Neuronal stem cell (in vitro differentiated cells): ENCODE measurements at regions not wholly inside any gene's neighbourhood (a gene's known extent, or its start where the extent isn't known, plus 50 kb on each side); places are given as distances from the start of the nearest gene placed in this dataset.
A peak's percentile ranks its signal among the peaks of the same experiment; 100 is the strongest.

Experiments used
- DNase-seq: peaks from one replicate; pipeline ENCODE4 v3.0.0-alpha.2; 2013; ENCODE audit warnings: low spot score
- H2AFZ ChIP-seq: one replicate; pipeline ENCODE4 v1.6.1; 2013; ENCODE audit warnings: mild to moderate bottlenecking, low read length, inconsistent platforms
- H2AK5ac ChIP-seq: 2 replicates; pipeline ENCODE4 v1.6.1; 2013; ENCODE audit warnings: low read depth, mild to moderate bottlenecking, inconsistent platforms, low read length, moderate library complexity, mixed read lengths
- H2BK120ac ChIP-seq: 2 replicates; pipeline ENCODE4 v1.6.1; 2013; ENCODE audit warnings: low read depth, mild to moderate bottlenecking, inconsistent platforms, low read length, moderate library complexity, mixed read lengths
- H2BK12ac ChIP-seq: one replicate; pipeline ENCODE4 v1.6.1; 2013; ENCODE audit warnings: low read length, inconsistent platforms
- H2BK15ac ChIP-seq: 2 replicates; pipeline ENCODE4 v1.6.1; 2013; ENCODE audit warnings: mild to moderate bottlenecking, low read length, inconsistent platforms, mixed read lengths
- H2BK5ac ChIP-seq: one replicate; pipeline ENCODE4 v1.6.1; 2013; ENCODE audit warnings: inconsistent platforms, mild to moderate bottlenecking, low read length, moderate library complexity
- H3K14ac ChIP-seq: one replicate; pipeline ENCODE4 v1.6.1; 2013; ENCODE audit warnings: low read length, inconsistent platforms
- H3K18ac ChIP-seq: 2 replicates; pipeline ENCODE4 v1.6.1; 2013; ENCODE audit warnings: low read length, inconsistent platforms
- H3K23ac ChIP-seq: 2 replicates; pipeline ENCODE4 v1.6.1; 2013; ENCODE audit warnings: low read depth, mild to moderate bottlenecking, mixed read lengths, low read length, inconsistent platforms; ENCODE audit not compliant: poor library complexity
- H3K27ac ChIP-seq: replicated peaks from 3 replicates; pipeline ENCODE4 v1.5.1; 2013; ENCODE audit warnings: low read length, inconsistent platforms
- H3K27me3 ChIP-seq, 3 experiments: 2 replicates each; pipeline ENCODE4 v1.6.1; 2013; ENCODE audit warnings: low read length in 3 of 3, mild to moderate bottlenecking in 2 of 3, inconsistent platforms in 1 of 3, low read depth in 1 of 3, mixed read lengths in 1 of 3, moderate library complexity in 1 of 3; ENCODE audit not compliant: control insufficient read depth in 3 of 3, insufficient read depth in 3 of 3
- H3K36me3 ChIP-seq, 2 donors: replicated peaks in 1 of 2; 2 replicates each; pipeline ENCODE4 v1.6.1; 2013; ENCODE audit warnings: low read length in 2 of 2; ENCODE audit not compliant: control insufficient read depth in 2 of 2, insufficient read depth in 2 of 2
- H3K4ac ChIP-seq: 2 replicates; pipeline ENCODE4 v1.6.1; 2013; ENCODE audit warnings: inconsistent platforms, mild to moderate bottlenecking, low read length, moderate library complexity
- H3K4me1 ChIP-seq, 2 donors: 1 replicate in 1 of 2; 2 replicates in 1 of 2; pipeline ENCODE4 v1.6.1; 2013; ENCODE audit warnings: low read length in 2 of 2, low read depth in 1 of 2; ENCODE audit not compliant: control insufficient read depth in 2 of 2, insufficient read depth in 1 of 2
- H3K4me2 ChIP-seq: one replicate; pipeline ENCODE4 v1.6.1; 2013; ENCODE audit warnings: mild to moderate bottlenecking, low read length, inconsistent platforms; ENCODE audit not compliant: insufficient read depth, poor library complexity, severe bottlenecking
- H3K4me3 ChIP-seq, 2 donors: 2 replicates each; pipeline ENCODE4 v1.5.1; 2013; ENCODE audit warnings: low read length in 2 of 2, mild to moderate bottlenecking in 2 of 2, inconsistent platforms in 1 of 2, moderate library complexity in 1 of 2
- H3K79me1 ChIP-seq: one replicate; pipeline ENCODE4 v1.6.1; 2013; ENCODE audit warnings: low read depth, mild to moderate bottlenecking, inconsistent platforms, low read length, moderate library complexity
- H3K9ac ChIP-seq: one replicate; pipeline ENCODE4 v1.6.1; 2013; ENCODE audit warnings: mild to moderate bottlenecking, low read depth, low read length, inconsistent platforms; ENCODE audit not compliant: poor library complexity
- H3K9me3 ChIP-seq, 2 donors: replicated peaks in 1 of 2; 2 replicates each; pipeline versions ENCODE3 to v1.6.1; 2013; ENCODE audit warnings: low read length in 2 of 2, mild to moderate bottlenecking in 2 of 2, inconsistent platforms in 1 of 2, low read depth in 1 of 2, mixed read lengths in 1 of 2, moderate library complexity in 1 of 2; ENCODE audit not compliant: control insufficient read depth in 2 of 2, insufficient read depth in 1 of 2
- H4K8ac ChIP-seq: one replicate; pipeline ENCODE4 v1.6.1; 2013; ENCODE audit warnings: low read depth, mild to moderate bottlenecking, inconsistent platforms, low read length, moderate library complexity
- H4K91ac ChIP-seq: one replicate; pipeline ENCODE4 v1.6.1; 2013; ENCODE audit warnings: low read length, low read depth, mild to moderate bottlenecking, inconsistent platforms; ENCODE audit not compliant: poor library complexity
- WGBS, 2 donors: extraction: QIAGEN DNeasy Blood & Tissue Kit; methylation state at CpG; one replicate each; pipeline ENCODE4 v1.1.7; 2013; ENCODE audit warnings: missing lambda C conversion rate in 2 of 2, mixed read lengths in 1 of 2; ENCODE audit not compliant: insufficient read length in 2 of 2, insufficient replicate concordance in 1 of 2; ENCODE audit errors: extremely low coverage in 2 of 2; 5-methylcytosine and 5-hydroxymethylcytosine counted together

- no peak overlapping the region for H3K4ac ChIP-seq
- peaks cover 18 to 21% of the 10 kb centered on the region in 2 donors for H3K4me1 ChIP-seq
- no peak overlapping the region for H3K4me2 ChIP-seq
- H4K8ac ChIP-seq, result no peak overlapping the region
- H2BK120ac ChIP-seq, result no peak overlapping the region
- WGBS, 2 donors, result no CpG with 5 or more reads among the region's 5 CpGs
- H4K91ac ChIP-seq, result no peak overlapping the region
- H3K36me3 ChIP-seq, result no peaks in the 10 kb centered on the region
- H2BK15ac ChIP-seq, result no peak overlapping the region
- H3K79me1 ChIP-seq, result no peaks in the 10 kb centered on the region
- H3K27ac ChIP-seq, result no peak overlapping the region
- no peak overlapping the region for H3K23ac ChIP-seq
- no peak overlapping the region for H3K14ac ChIP-seq
- H2AFZ ChIP-seq, result no peak overlapping the region
- DNase-seq, result no peak
- no peak overlapping the region for H2BK5ac ChIP-seq
- H3K27me3 ChIP-seq, result peaks cover 0 to 12% (median 0%) of the 10 kb centered on the region in 3 experiments
- no peak overlapping the region for H2AK5ac ChIP-seq
- no peaks in the 10 kb centered on the region for H3K9me3 ChIP-seq
- no peak overlapping the region for H3K9ac ChIP-seq
- no peak overlapping the region for H3K18ac ChIP-seq
- H2BK12ac ChIP-seq, result no peak overlapping the region
- H3K4me3 ChIP-seq, result no peak overlapping the region
These were observed 166.0 kb downstream of the ARL4C start for GRCh38 chr2:234330902-234331301.

- Histone ChIP-seq H2BK5ac (no peak overlapping the region), H2AFZ (no peak overlapping the region), H3K79me1 (no peaks in the 10 kb centered on the region), H3K4me2 (no peak overlapping the region), H3K9me3 (no peaks in the 10 kb centered on the region), H3K27me3 (peaks cover 0 to 12% (median 0%) of the 10 kb centered on the region in 3 experiments), H3K4me3 (no peak overlapping the region), H3K27ac (no peak overlapping the region), H3K4ac (no peak overlapping the region), H3K9ac (no peak overlapping the region), H3K14ac (no peak overlapping the region), H4K8ac (no peak overlapping the region), H2AK5ac (peak overlapping the region; percentile 70), H2BK120ac (no peak overlapping the region), H4K91ac (no peak overlapping the region), H3K23ac (no peak overlapping the region), H2BK12ac (peak overlapping the region; percentile 27), H3K18ac (peak overlapping the region; percentile 49), H3K36me3 (no peaks in the 10 kb centered on the region), H3K4me1 (peaks cover 7 to 14% of the 10 kb centered on the region in 2 donors), H2BK15ac (peak overlapping the region; percentile 84)
- WGBS, 2 donors, result no CpG with 5 or more reads among the region's 12 CpGs
- no peak for DNase-seq
These were observed 167.5 kb downstream of the ARL4C start for GRCh38 chr2:234329202-234329960.

- no peak overlapping the region for H2BK5ac ChIP-seq
- H2AK5ac ChIP-seq, result peak overlapping the region; percentile 70
- H3K79me1 ChIP-seq, result no peaks in the 10 kb centered on the region
- no peak overlapping the region for H3K27ac ChIP-seq
- H3K18ac ChIP-seq, result peak overlapping the region; percentile 85
- H3K4me2 ChIP-seq, result no peak overlapping the region
- no peak overlapping the region for H3K9ac ChIP-seq
- no peaks in the 10 kb centered on the region for H3K9me3 ChIP-seq
- no CpG with 5 or more reads among the region's 12 CpGs for WGBS, 2 donors
- no peaks in the 10 kb centered on the region for H3K36me3 ChIP-seq
- no peak overlapping the region for H3K4me3 ChIP-seq
- no peak for DNase-seq
- peak overlapping the region; percentile 8 for H3K23ac ChIP-seq
- peaks cover 0 to 12% of the 10 kb centered on the region in 2 donors for H3K4me1 ChIP-seq
- H3K14ac ChIP-seq, result no peak overlapping the region
- H2AFZ ChIP-seq, result no peak overlapping the region
- no peak overlapping the region for H2BK120ac ChIP-seq
- no peak overlapping the region for H2BK12ac ChIP-seq
- peak overlapping the region; percentile 79 for H4K91ac ChIP-seq
- H3K27me3 ChIP-seq, result peaks cover 0 to 12% (median 0%) of the 10 kb centered on the region in 3 experiments
- no peak overlapping the region for H3K4ac ChIP-seq
- peak overlapping the region; percentile 84 for H2BK15ac ChIP-seq
- no peak overlapping the region for H4K8ac ChIP-seq
These were observed 168.4 kb downstream of the ARL4C start for GRCh38 chr2:234328444-234328990.

DNA sequence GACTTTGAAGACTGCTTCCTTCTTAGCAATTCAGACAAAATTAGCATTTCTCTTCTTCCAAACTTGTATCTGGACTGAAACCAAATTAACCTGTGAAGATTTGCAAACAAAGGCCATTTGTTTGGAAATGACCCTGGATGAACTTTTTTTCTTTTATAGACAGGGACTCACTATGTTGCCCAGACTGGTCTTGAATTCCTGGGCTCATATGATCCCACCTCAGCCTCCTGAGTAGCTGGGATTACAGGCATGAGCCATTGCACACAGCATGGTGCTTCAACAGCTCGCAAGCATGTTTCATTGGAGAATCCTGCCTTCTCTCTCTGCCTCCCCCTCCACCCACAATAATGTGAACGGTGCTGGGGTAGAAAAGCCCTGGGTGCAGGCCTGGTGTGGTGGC lies 170.2 kb downstream of the ARL4C start:
- H3K27me3 ChIP-seq, result no peaks in the 10 kb centered on the region
- no peak overlapping the region for H3K4me3 ChIP-seq
- H2BK12ac ChIP-seq, result no peak overlapping the region
- no peak overlapping the region for H2BK5ac ChIP-seq
- no peak overlapping the region for H4K8ac ChIP-seq
- DNase-seq, result no peak
- H3K4me2 ChIP-seq, result no peak overlapping the region
- no peak overlapping the region for H3K18ac ChIP-seq
- no peak overlapping the region for H3K14ac ChIP-seq
- no CpG with 5 or more reads among the region's 2 CpGs for WGBS, 2 donors
- no peak overlapping the region for H2BK15ac ChIP-seq
- no peak overlapping the region for H2AFZ ChIP-seq
- H3K27ac ChIP-seq, result no peak overlapping the region
- no peaks in the 10 kb centered on the region for H3K36me3 ChIP-seq
- no peak overlapping the region for H3K23ac ChIP-seq
- no peaks in the 10 kb centered on the region for H3K9me3 ChIP-seq
- no peak overlapping the region for H2AK5ac ChIP-seq
- no peaks in the 10 kb centered on the region for H3K79me1 ChIP-seq
- H3K4ac ChIP-seq, result no peak overlapping the region
- no peak overlapping the region for H3K9ac ChIP-seq
- H2BK120ac ChIP-seq, result no peak overlapping the region
- no peak overlapping the region for H4K91ac ChIP-seq
- H3K4me1 ChIP-seq, result peaks cover 0 to 6% of the 10 kb centered on the region in 2 donors
